C4-2B (cell line): ENCODE measurements at regions not wholly inside any gene's neighbourhood (a gene's known extent, or its start where the extent isn't known, plus 50 kb on each side); places are given as distances from the start of the nearest gene placed in this dataset.

ENCODE experiments used
- ZFX ChIP-seq: fragments of 450-650 bp; IDR thresholded peaks from 2 replicates; pipeline ENCODE4 v1.6.1; 2017
- TF ChIP-seq, protein P1 (sequence below): fragments of 450-650 bp; conservative IDR thresholded peaks from 2 replicates; pipeline ENCODE4 v1.5.1; 2017; ENCODE audit warnings: mild to moderate bottlenecking

DNA sequence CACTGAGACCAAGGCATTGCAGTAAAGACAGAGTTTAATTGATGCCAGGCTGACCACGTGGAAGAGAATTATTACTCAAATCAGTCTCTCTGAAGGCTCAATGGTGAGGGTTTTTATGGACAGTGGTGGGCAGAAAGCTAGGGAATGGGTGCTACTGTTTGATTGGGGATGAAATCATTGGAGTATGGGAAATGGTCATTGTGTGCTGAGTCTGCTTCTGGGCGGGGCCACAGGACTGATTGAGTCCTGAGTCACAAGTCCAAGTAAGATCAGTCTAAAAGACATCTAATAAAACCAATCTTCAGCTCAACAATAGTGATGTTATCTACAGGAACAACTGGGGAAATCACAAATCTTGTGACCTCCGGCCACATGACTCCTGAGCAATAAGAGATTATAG, 868.4 kb downstream of the SORCS3 start:
- TF ChIP-seq, protein P1, sequence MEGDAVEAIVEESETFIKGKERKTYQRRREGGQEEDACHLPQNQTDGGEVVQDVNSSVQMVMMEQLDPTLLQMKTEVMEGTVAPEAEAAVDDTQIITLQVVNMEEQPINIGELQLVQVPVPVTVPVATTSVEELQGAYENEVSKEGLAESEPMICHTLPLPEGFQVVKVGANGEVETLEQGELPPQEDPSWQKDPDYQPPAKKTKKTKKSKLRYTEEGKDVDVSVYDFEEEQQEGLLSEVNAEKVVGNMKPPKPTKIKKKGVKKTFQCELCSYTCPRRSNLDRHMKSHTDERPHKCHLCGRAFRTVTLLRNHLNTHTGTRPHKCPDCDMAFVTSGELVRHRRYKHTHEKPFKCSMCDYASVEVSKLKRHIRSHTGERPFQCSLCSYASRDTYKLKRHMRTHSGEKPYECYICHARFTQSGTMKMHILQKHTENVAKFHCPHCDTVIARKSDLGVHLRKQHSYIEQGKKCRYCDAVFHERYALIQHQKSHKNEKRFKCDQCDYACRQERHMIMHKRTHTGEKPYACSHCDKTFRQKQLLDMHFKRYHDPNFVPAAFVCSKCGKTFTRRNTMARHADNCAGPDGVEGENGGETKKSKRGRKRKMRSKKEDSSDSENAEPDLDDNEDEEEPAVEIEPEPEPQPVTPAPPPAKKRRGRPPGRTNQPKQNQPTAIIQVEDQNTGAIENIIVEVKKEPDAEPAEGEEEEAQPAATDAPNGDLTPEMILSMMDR: no peak
- TF ChIP-seq ZFX: no peak
